B cell (primary cell): ENCODE measurements at regions not wholly inside any gene's neighbourhood (a gene's known extent, or its start where the extent isn't known, plus 50 kb on each side); places are given as distances from the start of the nearest gene placed in this dataset.

Experiments
- ATAC-seq: fragments of 200-7000 bp; cut with Tn5 transposase; one replicate; pipeline ENCODE4 v1.10.0; 2021; ENCODE audit warnings: low read depth, mild to moderate bottlenecking, moderate number of reproducible peaks, moderate library complexity
- CTCF ChIA-PET: fragments of 350-600 bp; sonication (Branson Sonifier 250); formaldehyde crosslinking; loops from one replicate; lab custom pipeline; 2021; ENCODE audit warnings: antibody characterized with exemption, inconsistent platforms; lab: Charles Lee
- POLR2A ChIA-PET: fragments of 350-600 bp; sonication (Branson Sonifier 250); formaldehyde crosslinking; loops from one replicate; lab custom pipeline; 2021; ENCODE audit warnings: antibody characterized with exemption; lab: Charles Lee
- DNase-seq: peaks from one replicate; pipeline ENCODE4 v3.0.0; 2013
- H2AFZ ChIP-seq: 2 replicates; pipeline ENCODE4 v1.6.1; 2012; ENCODE audit warnings: mild to moderate bottlenecking, low read depth, low read length; ENCODE audit not compliant: insufficient read depth, poor library complexity, severe bottlenecking
- H3K27ac ChIP-seq, 2 donors: 1 replicate in 1 of 2; 2 replicates in 1 of 2; pipeline ENCODE4 v1.5.1; 2012 to 2013; ENCODE audit warnings: low read length in 2 of 2, mild to moderate bottlenecking in 2 of 2, moderate library complexity in 1 of 2
- H3K27me3 ChIP-seq, 4 experiments: fragments of 200-600 bp in 1 of 4; sonication (generic) in 1 of 4; replicated peaks in 1 of 4; 1 replicate in 2 of 4; 2 replicates in 2 of 4; pipeline versions ENCODE4 v1.6.1 to v1.7.0; 2013 to 2016; ENCODE audit warnings: low read length in 3 of 4, mild to moderate bottlenecking in 2 of 4, mixed read lengths in 1 of 4, moderate library complexity in 1 of 4; ENCODE audit not compliant: insufficient read depth in 4 of 4, control insufficient read depth in 3 of 4; ENCODE audit errors: control extremely low read depth in 1 of 4
- H3K36me3 ChIP-seq, 2 experiments: replicated peaks in 1 of 2; 1 replicate in 1 of 2; 2 replicates in 1 of 2; pipeline versions ENCODE4 v1.6.1 to v1.7.1; 2013; ENCODE audit warnings: low read length in 1 of 2; ENCODE audit not compliant: insufficient read depth in 2 of 2, control insufficient read depth in 1 of 2; ENCODE audit errors: control extremely low read depth in 1 of 2, extremely low read depth in 1 of 2
- H3K4me1 ChIP-seq, 2 donors: fragments of 200-600 bp in 1 of 2; sonication (generic) in 1 of 2; 1 replicate in 1 of 2; 2 replicates in 1 of 2; pipeline versions ENCODE4 v1.5.1 to v1.6.1; 2013 to 2017; ENCODE audit warnings: low read length in 2 of 2; ENCODE audit not compliant: control insufficient read depth in 2 of 2, insufficient read depth in 2 of 2
- H3K4me2 ChIP-seq: replicated peaks from 2 replicates; pipeline ENCODE3; 2012; ENCODE audit warnings: mild to moderate bottlenecking, low read depth, low read length; ENCODE audit not compliant: poor library complexity, severe bottlenecking
- H3K4me3 ChIP-seq, 5 experiments: fragments of 200-600 bp in 1 of 5; sonication (generic) in 1 of 5; 1 replicate in 3 of 5; 2 replicates in 2 of 5; pipeline versions ENCODE4 v1.5.1 to v1.7.0; 2011 to 2016; ENCODE audit warnings: low read length in 4 of 5, mild to moderate bottlenecking in 4 of 5, low read depth in 2 of 5, control low read depth in 1 of 5, moderate library complexity in 1 of 5; ENCODE audit not compliant: insufficient read depth in 1 of 5; ENCODE audit errors: control extremely low read depth in 1 of 5, extremely low read depth in 1 of 5
- H3K79me2 ChIP-seq: fragments of 200-600 bp; sonication (generic); one replicate; pipeline ENCODE4 v1.6.0; 2016; ENCODE audit warnings: low read length; ENCODE audit not compliant: control insufficient read depth, insufficient read depth
- H3K9ac ChIP-seq: fragments of 200-600 bp; sonication (generic); 2 replicates; pipeline ENCODE4 v1.6.1; 2017; ENCODE audit warnings: mild to moderate bottlenecking, low read length, moderate library complexity
- H3K9me3 ChIP-seq, 3 donors: one replicate each; pipeline versions ENCODE4 v1.6.1 to v1.7.1; 2013; ENCODE audit warnings: low read length in 2 of 3; ENCODE audit not compliant: control insufficient read depth in 2 of 3, insufficient read depth in 1 of 3; ENCODE audit errors: control extremely low read depth in 1 of 3
- H4K20me1 ChIP-seq: 2 replicates; pipeline ENCODE4 v1.6.0; 2012; ENCODE audit warnings: mild to moderate bottlenecking, low read length; ENCODE audit not compliant: insufficient read depth, control insufficient read depth, poor library complexity, severe bottlenecking
- H3K27ac Mint-ChIP-seq: one replicate; pipeline ENCODE4 v1.8.0; 2021; ENCODE audit warnings: mixed read lengths
- H3K27me3 Mint-ChIP-seq: one replicate; pipeline ENCODE4 v1.8.0; 2021; ENCODE audit warnings: mixed read lengths
- H3K4me1 Mint-ChIP-seq: one replicate; pipeline ENCODE4 v1.8.0; 2021; ENCODE audit warnings: mixed read lengths
- H3K4me3 Mint-ChIP-seq: one replicate; pipeline ENCODE4 v1.8.0; 2021; ENCODE audit warnings: mixed read lengths
- H3K9me3 Mint-ChIP-seq: one replicate; pipeline ENCODE4 v1.8.0; 2022; ENCODE audit warnings: mixed read lengths; ENCODE audit not compliant: insufficient read depth
- CTCF ChIP-seq: fragments of 200-600 bp; IDR thresholded peaks from one replicate; pipeline ENCODE4 v1.8.0; 2022; ENCODE audit warnings: antibody characterized with exemption, mild to moderate bottlenecking
- EZH2 ChIP-seq: IDR thresholded peaks from 2 replicates; pipeline ENCODE4 v1.6.1; 2012; ENCODE audit warnings: borderline replicate concordance, low read depth, mild to moderate bottlenecking, moderate library complexity, low read length; ENCODE audit not compliant: insufficient read depth, poor library complexity, severe bottlenecking
- WGBS: methylation state at CpG from one replicate; pipeline ENCODE4 v1.1.5; 2013; ENCODE audit warnings: missing lambda C conversion rate; ENCODE audit not compliant: insufficient coverage; 5-methylcytosine and 5-hydroxymethylcytosine counted together
- intact Hi-C: fragments of 100-400 bp; cut with micrococcal nuclease; formaldehyde crosslinking; loops from one replicate; pipeline ENCODE4 v1.10.0; 2022

DNA sequence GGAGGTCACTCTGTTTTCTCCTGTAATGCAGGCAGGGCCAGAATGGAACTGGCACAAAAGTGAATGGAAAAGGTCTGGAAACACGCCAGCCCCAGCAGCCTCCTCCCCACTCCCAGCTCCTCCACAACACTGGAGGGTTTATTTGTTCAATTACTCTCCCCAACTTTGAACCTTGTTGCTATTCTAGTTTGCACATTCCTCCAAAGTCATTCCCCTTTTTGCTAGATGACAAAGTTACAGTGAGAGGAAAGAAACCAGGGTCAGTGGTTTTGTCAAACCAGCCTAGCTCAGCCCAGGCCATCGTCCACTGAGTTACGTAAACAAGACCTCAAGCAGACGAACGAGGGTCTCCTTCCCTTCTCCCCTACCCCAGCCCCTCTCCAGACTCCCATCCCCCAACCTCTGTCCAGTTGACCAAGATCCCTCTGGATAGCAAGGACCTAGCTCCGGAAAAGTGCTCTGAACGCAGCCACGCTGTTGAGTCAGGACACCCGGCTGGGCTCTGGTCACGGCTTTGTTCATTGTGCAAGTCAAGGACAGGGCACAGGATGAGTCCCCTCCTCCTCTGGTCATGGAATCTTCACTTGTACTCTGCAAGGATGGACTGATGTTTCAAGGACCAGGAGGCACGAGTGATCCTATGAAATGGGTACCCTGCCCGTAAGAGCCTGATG lies 180.0 kb downstream of the USP12 start:
- Histone ChIP-seq H2AFZ (no peak overlapping the region), H3K27me3 (no peaks in the 10 kb centered on the region), H3K9ac (no peak overlapping the region), H3K4me1 (peaks cover 7 to 12% of the 10 kb centered on the region in 2 donors), H4K20me1 (no peaks in the 10 kb centered on the region), H3K79me2 (no peaks in the 10 kb centered on the region), H3K9me3 (no peaks in the 10 kb centered on the region), H3K4me3 (no peak overlapping the region), H3K4me2 (no peak overlapping the region), H3K27ac (no peak overlapping the region), H3K36me3 (no peaks in the 10 kb centered on the region)
- ChIA-PET POLR2A (no interaction called here), CTCF (interaction anchor here (11.9 kb wide), 1 partner anchor 370 kb away, joined by 323 read pairs; no protein-coding TSS in a partner anchor)
- intact Hi-C loops, result no loop called here
- Mint-ChIP-seq H3K27ac (no peak overlapping the region), H3K9me3 (no peaks in the 10 kb centered on the region), H3K4me3 (no peak overlapping the region), H3K4me1 (peaks cover 16% of the 10 kb centered on the region), H3K27me3 (peaks cover 6% of the 10 kb centered on the region)
- WGBS, result 96% methylated on average over 11 of the region's 12 CpGs
- no peak for TF ChIP-seq EZH2
- TF ChIP-seq CTCF, result no peak
- ATAC-seq, result no peak
- no peak for DNase-seq

DNA sequence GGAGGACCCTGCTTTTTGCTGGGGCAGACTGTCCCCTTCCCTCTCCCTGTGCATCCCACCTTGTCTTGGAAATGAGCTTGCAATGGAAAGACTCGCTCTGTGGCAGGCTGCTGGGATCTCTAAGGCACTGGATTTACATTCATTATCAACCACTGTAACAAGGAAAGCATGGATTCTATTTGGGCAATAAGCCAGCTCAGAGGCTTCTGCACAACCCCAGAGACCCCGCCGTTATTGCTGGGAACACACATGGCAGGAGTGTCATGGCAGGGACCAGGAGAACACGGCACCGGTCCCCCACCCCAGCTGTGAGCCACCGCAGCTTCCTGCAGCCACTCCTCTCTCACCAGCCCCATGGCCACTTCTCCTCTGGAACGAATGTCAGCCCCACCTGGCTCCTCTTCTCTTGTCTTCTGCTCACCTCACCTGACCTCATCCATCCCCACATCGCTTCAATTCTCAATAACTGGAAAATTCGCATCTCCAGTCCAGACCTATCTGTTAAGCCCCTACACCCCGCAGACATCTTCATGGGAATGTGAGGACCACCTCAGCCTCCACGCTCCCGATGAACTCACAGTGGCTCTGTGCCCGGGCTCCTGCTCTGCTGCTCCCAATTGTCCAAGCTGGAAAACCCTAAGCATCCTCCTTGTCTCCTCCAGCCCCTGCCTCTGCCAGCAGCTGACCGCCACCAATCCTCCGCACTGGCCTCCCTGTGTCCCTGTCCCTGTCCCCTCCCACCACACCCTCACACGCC lies 181.5 kb downstream of the USP12 start:
- Histone ChIP-seq H2AFZ (no peak overlapping the region), H3K27me3 (no peaks in the 10 kb centered on the region), H3K4me2 (no peak overlapping the region), H3K4me1 (peaks cover 0 to 6% of the 10 kb centered on the region in 2 donors), H3K9me3 (no peaks in the 10 kb centered on the region), H4K20me1 (no peaks in the 10 kb centered on the region), H3K79me2 (no peaks in the 10 kb centered on the region), H3K27ac (no peak overlapping the region), H3K36me3 (no peaks in the 10 kb centered on the region), H3K9ac (no peak overlapping the region), H3K4me3 (no peak overlapping the region)
- POLR2A ChIA-PET, result no interaction called here
- no peak for TF ChIP-seq CTCF
- no peak for TF ChIP-seq EZH2
- ATAC-seq (no peak), DNase-seq (no peak)
- intact Hi-C loops, result loop anchor here (5.0 to 10.0 kb wide), 2 partner anchors 212 to 635 kb away; partner anchors contain the start of genes LNX2 and POLR1D
- Mint-ChIP-seq H3K27me3 (peaks cover 6% of the 10 kb centered on the region), H3K27ac (no peak overlapping the region), H3K9me3 (no peaks in the 10 kb centered on the region), H3K4me3 (no peak overlapping the region), H3K4me1 (peaks cover 5% of the 10 kb centered on the region)
- CTCF ChIA-PET, result interaction anchor here (11.9 kb wide), 1 partner anchor 372 kb away, joined by 323 read pairs; no protein-coding TSS in a partner anchor
- 92% methylated on average over 16 of the region's 16 CpGs for WGBS
